A673 (cell line): ENCODE measurements at regions not wholly inside any gene's neighbourhood (a gene's known extent, or its start where the extent isn't known, plus 50 kb on each side); places are given as distances from the start of the nearest gene placed in this dataset.

Experiments used
- BruUV-seq: library from RNA; stranded (reverse); fragments of 400-500 nt; replicated peaks from 2 replicates; lab custom pipeline; 2021; lab: Mats Ljungman, UMichigan
- CTCF ChIA-PET: fragments of 300-600 bp; sonication (Branson Sonifier 250); formaldehyde crosslinking; loops from one replicate; lab custom pipeline; 2022; ENCODE audit warnings: antibody characterized with exemption; lab: Charles Lee
- POLR2A ChIA-PET: fragments of 300-600 bp; sonication (Branson Sonifier 250); formaldehyde crosslinking; loops from one replicate; lab custom pipeline; 2022; ENCODE audit warnings: antibody characterized with exemption; ENCODE audit not compliant: low non-redundant PET; lab: Charles Lee
- DNase-seq: peaks from one replicate; pipeline ENCODE4 v3.0.0-alpha.2; 2015; ENCODE audit warnings: low spot score
- H3K27ac ChIP-seq: fragments of 200-600 bp; sonication (generic); 2 replicates; pipeline ENCODE4 v1.5.1; 2016; ENCODE audit warnings: mixed run types, low read depth, mild to moderate bottlenecking, mixed read lengths, antibody characterized with exemption, low read length; ENCODE audit not compliant: poor library complexity, severe bottlenecking
- H3K27me3 ChIP-seq: fragments of 200-600 bp; sonication (generic); replicated peaks from 2 replicates; pipeline ENCODE4 v1.6.1; 2017; ENCODE audit warnings: mixed run types, low read depth, mild to moderate bottlenecking, mixed read lengths, antibody characterized with exemption, low read length; ENCODE audit not compliant: insufficient read depth, poor library complexity
- H3K36me3 ChIP-seq: fragments of 200-600 bp; sonication (generic); 2 replicates; pipeline ENCODE4 v1.6.1; 2016; ENCODE audit warnings: mixed run types, mild to moderate bottlenecking, mixed read lengths, antibody characterized with exemption, low read length; ENCODE audit not compliant: insufficient read depth, poor library complexity, severe bottlenecking
- H3K4me1 ChIP-seq: fragments of 200-600 bp; sonication (generic); 2 replicates; pipeline ENCODE4 v1.6.1; 2017; ENCODE audit warnings: mixed run types, mild to moderate bottlenecking, mixed read lengths, antibody characterized with exemption, low read length; ENCODE audit not compliant: insufficient read depth, poor library complexity, severe bottlenecking
- H3K4me3 ChIP-seq: fragments of 200-600 bp; sonication (generic); 2 replicates; pipeline ENCODE4 v1.5.1; 2016; ENCODE audit warnings: low read depth, mixed run types, mild to moderate bottlenecking, mixed read lengths, low read length; ENCODE audit not compliant: poor library complexity, severe bottlenecking
- H3K9me3 ChIP-seq: fragments of 200-600 bp; sonication (generic); 2 replicates; pipeline ENCODE4 v1.6.1; 2016; ENCODE audit warnings: mixed run types, low read depth, mild to moderate bottlenecking, mixed read lengths, antibody characterized with exemption, low read length; ENCODE audit not compliant: poor library complexity, severe bottlenecking
- CTCF ChIP-seq: fragments of 300-800, 200-600 bp; sonication (generic); conservative IDR thresholded peaks from 2 replicates; pipeline ENCODE4 v1.5.1; 2017; ENCODE audit warnings: low read depth, mild to moderate bottlenecking, antibody characterized with exemption, low read length, moderate library complexity, mixed read lengths
- EZH2 ChIP-seq: fragments of 200-600 bp; sonication (generic); IDR thresholded peaks from 2 replicates; pipeline ENCODE4 v1.6.1; 2017; ENCODE audit warnings: borderline replicate concordance, low read depth, mild to moderate bottlenecking, mixed read lengths, antibody characterized with exemption, low read length; ENCODE audit not compliant: poor library complexity, severe bottlenecking
- intact Hi-C: fragments of 100-400 bp; cut with micrococcal nuclease; formaldehyde crosslinking; loops from one replicate; pipeline ENCODE4 v1.10.0; 2022; ENCODE audit not compliant: unreplicated experiment

GRCh38 chr18:27787547-27787946, 389.4 kb downstream of the CDH2 start:
- Histone ChIP-seq H3K36me3 (no peaks in the 10 kb centered on the region), H3K4me3 (no peak overlapping the region), H3K27me3 (peaks cover 37% of the 10 kb centered on the region), H3K9me3 (no peaks in the 10 kb centered on the region), H3K27ac (no peak overlapping the region), H3K4me1 (no peaks in the 10 kb centered on the region)
- no TSS peak for BruUV-seq
- no peak for TF ChIP-seq EZH2
- TF ChIP-seq CTCF: no peak
- intact Hi-C loops: no loop called here
- ChIA-PET POLR2A (no interaction called here), CTCF (no interaction called here)
- no peak for DNase-seq

DNA sequence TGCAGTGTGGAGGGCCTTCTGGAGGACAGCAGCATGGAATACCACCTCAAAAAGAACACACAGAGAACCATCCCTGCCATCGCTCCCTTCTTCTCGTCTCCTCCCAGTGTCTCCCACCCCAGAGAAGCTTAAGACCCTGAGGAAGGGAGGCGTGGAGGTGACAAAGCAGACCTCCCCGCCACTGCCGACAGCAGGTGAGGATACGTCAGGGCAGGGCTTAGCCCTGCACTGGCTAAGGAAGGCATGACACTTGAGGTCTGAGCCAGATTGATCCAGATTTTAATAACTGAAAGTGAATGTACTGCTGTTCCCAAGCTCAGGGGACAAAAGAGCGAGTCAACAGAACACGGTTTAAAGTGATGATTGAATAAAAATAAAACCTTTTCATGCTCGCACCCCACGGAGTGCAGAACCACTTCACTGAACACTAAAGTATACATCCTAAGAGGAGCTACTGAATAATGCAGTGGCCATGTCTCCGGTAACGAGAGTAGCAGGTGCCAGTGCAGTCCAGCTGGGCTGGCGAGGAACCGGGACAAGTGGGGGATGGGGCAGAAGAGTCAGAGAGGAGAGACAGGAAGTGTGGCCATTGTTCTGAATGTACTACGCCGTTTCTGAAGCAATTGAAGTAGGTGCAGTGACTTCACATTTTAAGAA, 391.0 kb downstream of the CDH2 start:
- DNase-seq: no peak
- no TSS peak for BruUV-seq
- TF ChIP-seq CTCF: no peak
- no peak for TF ChIP-seq EZH2
- CTCF ChIA-PET: no interaction called here
- Histone ChIP-seq H3K27ac (no peak overlapping the region), H3K4me1 (no peaks in the 10 kb centered on the region), H3K27me3 (peaks cover 35% of the 10 kb centered on the region), H3K4me3 (no peak overlapping the region), H3K36me3 (no peaks in the 10 kb centered on the region), H3K9me3 (no peaks in the 10 kb centered on the region)
- POLR2A ChIA-PET: no interaction called here
- intact Hi-C loops: no loop called here

GRCh38 chr18:27780061-27780745, 396.7 kb downstream of the CDH2 start:
- Histone ChIP-seq H3K9me3 (no peaks in the 10 kb centered on the region), H3K4me1 (no peaks in the 10 kb centered on the region), H3K27ac (no peak overlapping the region), H3K36me3 (no peaks in the 10 kb centered on the region), H3K4me3 (no peak overlapping the region), H3K27me3 (peaks cover 46% of the 10 kb centered on the region)
- DNase-seq: no peak
- POLR2A ChIA-PET: no interaction called here
- no peak for TF ChIP-seq EZH2
- TF ChIP-seq CTCF: no peak
- intact Hi-C loops: no loop called here
- BruUV-seq: no TSS peak
- CTCF ChIA-PET: no interaction called here
